ENCODE measurements at regions not wholly inside any gene's neighbourhood (a gene's known extent, or its start where the extent isn't known, plus 50 kb on each side); places are given as distances from the start of the nearest gene placed in this dataset.

DNA sequence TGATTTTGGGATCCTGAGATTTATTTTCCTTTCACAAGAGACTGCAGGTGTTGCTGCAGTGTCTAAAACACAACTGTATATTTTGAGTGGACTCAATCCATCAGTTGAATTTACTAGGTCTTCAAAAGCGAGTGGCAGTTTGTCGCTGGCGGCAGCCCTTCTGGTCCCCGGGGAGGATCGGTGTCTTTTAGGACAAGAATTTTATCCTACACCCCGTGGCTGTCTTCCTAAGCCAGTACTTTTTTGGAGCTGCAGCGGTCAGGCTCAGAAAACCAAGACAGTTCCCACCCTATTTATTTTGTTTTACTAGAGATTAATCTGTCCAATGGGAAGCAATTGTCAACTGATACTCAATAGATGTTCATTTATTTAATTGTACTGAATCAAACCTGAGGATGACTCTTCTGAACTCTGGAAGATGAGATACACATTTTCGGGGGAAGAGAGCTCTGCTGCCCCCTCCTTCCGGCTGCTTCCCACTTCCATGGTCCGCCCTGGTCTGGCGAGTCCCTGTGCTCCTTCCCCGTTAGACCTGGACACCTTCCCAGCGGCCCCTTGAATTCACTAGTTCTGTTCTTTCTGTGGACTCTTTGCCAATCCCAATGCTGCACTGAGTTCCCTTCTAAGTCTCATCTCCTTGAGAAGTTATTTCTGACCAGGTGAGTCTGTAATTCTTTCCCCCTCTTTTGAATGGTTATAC, 90.6 kb downstream of the ERMARD start:
- H3K4me3 ChIP-seq = no peak overlapping the region
- peak; percentile 34 for DNase-seq
- no peak overlapping the region for H3K27ac ChIP-seq
- H3K4me1 ChIP-seq = no peaks in the 10 kb centered on the region
- TF ChIP-seq, protein P1, sequence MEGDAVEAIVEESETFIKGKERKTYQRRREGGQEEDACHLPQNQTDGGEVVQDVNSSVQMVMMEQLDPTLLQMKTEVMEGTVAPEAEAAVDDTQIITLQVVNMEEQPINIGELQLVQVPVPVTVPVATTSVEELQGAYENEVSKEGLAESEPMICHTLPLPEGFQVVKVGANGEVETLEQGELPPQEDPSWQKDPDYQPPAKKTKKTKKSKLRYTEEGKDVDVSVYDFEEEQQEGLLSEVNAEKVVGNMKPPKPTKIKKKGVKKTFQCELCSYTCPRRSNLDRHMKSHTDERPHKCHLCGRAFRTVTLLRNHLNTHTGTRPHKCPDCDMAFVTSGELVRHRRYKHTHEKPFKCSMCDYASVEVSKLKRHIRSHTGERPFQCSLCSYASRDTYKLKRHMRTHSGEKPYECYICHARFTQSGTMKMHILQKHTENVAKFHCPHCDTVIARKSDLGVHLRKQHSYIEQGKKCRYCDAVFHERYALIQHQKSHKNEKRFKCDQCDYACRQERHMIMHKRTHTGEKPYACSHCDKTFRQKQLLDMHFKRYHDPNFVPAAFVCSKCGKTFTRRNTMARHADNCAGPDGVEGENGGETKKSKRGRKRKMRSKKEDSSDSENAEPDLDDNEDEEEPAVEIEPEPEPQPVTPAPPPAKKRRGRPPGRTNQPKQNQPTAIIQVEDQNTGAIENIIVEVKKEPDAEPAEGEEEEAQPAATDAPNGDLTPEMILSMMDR (IDR thresholded peaks at IDR 0.05) = no peak
- no peaks in the 10 kb centered on the region for H3K9me3 ChIP-seq
- no peaks in the 10 kb centered on the region for H3K27me3 ChIP-seq
- intact Hi-C loops (cut with DNase I) = no loop called here
- ATAC-seq = no peak
- H3K36me3 ChIP-seq = no peaks in the 10 kb centered on the region

DNA sequence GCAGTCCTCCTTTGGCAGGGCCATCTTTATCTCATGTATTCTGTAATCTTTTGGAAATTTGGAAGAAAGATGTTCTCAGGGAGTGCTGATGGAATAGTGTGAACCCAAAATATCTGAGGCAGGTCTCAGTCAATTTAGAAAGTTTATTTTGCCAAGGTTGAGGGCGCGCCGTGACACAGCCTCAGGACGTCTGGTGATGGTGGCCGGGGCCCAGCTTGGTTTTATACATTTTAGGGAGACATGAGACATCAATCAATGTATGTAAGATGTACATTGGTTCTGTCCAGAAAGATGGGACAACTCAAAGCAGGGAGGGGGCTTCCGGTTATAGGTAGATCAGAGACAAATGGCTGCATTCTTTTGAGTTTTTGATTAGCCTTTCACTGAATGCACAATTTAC, 89.8 kb downstream of the ERMARD start:
- Histone ChIP-seq H3K27me3 (no peaks in the 10 kb centered on the region), H3K4me1 (no peaks in the 10 kb centered on the region), H3K27ac (no peak overlapping the region), H3K36me3 (no peaks in the 10 kb centered on the region), H3K9me3 (no peaks in the 10 kb centered on the region), H3K4me3 (no peak overlapping the region)
- peak; percentile 41 for DNase-seq
- no peak for ATAC-seq
- TF ChIP-seq, protein P1 (IDR thresholded peaks at IDR 0.05) = no peak
- intact Hi-C loops (cut with DNase I) = no loop called here

DNA sequence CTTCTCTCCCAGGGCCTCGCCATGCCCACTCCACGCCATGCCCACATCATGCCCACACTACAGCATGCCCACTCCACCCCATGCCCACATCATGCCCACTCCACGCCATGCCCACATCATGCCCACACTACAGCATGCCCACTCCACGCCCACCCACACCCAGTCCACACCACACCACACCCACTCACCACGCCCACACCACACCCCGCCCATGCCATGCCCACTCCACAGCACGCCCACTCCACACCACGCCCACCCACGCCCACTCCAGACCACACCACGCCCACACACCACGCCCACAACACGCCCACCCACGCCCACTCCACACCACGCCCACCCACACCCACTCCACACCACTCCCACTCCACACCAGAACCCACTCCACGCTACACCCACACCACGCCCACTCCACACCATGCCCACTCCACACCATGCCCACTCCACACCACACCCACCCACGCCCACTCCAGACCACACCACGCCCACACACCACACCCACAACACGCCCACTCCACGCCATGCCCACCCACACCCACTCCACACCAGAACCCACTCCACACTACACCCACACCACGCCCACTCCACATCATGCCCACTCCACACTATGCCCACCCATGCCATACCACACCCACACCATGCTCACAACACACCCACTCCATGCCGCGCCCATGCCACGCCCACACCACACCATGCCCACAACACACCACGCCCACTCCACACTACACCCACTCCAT, 88.6 kb downstream of the ERMARD start:
- peak; percentile 56 for ATAC-seq

DNA sequence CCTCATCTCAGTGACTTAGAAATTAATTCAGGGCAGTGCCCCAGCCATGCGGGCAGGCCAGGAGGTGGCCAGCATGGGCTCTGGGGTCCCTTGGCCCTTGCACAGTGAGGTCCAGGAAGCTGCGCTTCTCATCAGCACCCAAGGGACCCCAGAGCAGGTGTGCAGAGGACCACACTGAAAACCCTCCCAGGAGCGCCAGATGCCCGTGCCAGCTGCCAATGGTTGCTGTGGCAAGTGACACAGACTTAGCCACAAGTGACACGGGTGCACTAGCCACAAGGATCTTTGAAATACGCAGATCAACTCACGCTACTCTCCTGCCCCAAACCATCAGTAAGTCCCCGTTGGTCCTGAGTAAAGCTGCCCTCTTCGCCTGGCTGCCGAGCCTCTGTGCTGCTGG, 88.1 kb downstream of the ERMARD start:
- intact Hi-C loops (cut with DNase I) = no loop called here
- H3K4me1 ChIP-seq = no peaks in the 10 kb centered on the region
- no peaks in the 10 kb centered on the region for H3K36me3 ChIP-seq
- TF ChIP-seq, protein P1 (IDR thresholded peaks at IDR 0.05) = no peak
- H3K27me3 ChIP-seq = no peaks in the 10 kb centered on the region
- no peak overlapping the region for H3K4me3 ChIP-seq
- ATAC-seq = no peak
- H3K27ac ChIP-seq = no peak overlapping the region
- H3K9me3 ChIP-seq = no peaks in the 10 kb centered on the region
- DNase-seq = no peak

More for the DNA sequence above, 88.6 kb downstream of the ERMARD start:
- Histone ChIP-seq H3K4me3 (no peak overlapping the region), H3K36me3 (no peaks in the 10 kb centered on the region), H3K4me1 (no peaks in the 10 kb centered on the region), H3K27ac (no peak overlapping the region), H3K9me3 (no peaks in the 10 kb centered on the region), H3K27me3 (no peaks in the 10 kb centered on the region)
- peak; percentile 46 for DNase-seq
- intact Hi-C loops (cut with DNase I) = no loop called here
- TF ChIP-seq, protein P1 (IDR thresholded peaks at IDR 0.05) = no peak

DNA sequence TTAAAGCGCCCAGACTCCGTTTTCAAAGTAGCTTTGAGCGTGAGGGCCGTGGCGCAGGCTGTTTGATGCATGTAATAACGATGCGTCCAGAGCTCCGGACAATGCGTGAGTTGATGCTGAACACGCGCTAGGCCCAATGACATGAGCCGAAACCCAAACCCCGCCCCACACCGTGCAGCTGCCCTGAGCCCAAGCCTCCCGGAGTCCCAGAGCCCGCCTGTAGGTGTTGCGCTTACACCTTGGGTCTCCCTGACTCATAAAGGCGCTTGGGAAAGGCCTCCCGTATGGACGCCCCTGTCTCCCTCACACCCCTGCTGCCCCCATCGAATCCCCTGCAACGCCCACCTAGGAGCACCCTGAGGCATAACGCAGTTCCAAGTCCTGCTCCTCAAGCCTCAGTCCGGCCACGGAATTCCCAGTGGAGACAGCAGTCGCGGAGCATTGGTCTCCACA, 87.6 kb downstream of the ERMARD start:
- intact Hi-C loops (cut with DNase I) = no loop called here
- ATAC-seq (no peak), DNase-seq (no peak)
- no peaks in the 10 kb centered on the region for H3K4me1 ChIP-seq
- H3K27ac ChIP-seq = no peak overlapping the region
- H3K27me3 ChIP-seq = no peaks in the 10 kb centered on the region
- no peaks in the 10 kb centered on the region for H3K9me3 ChIP-seq
- H3K4me3 ChIP-seq = no peak overlapping the region
- no peaks in the 10 kb centered on the region for H3K36me3 ChIP-seq
- TF ChIP-seq, protein P1 (IDR thresholded peaks at IDR 0.05) = no peak

All from upper lobe of right lung (tissue), 1 donor.